HG03095 (cell line): ENCODE measurements at regions not wholly inside any gene's neighbourhood (a gene's known extent, or its start where the extent isn't known, plus 50 kb on each side); places are given as distances from the start of the nearest gene placed in this dataset.

ENCODE experiments used
- ATAC-seq: cut with Tn5 transposase; IDR thresholded peaks from one replicate; pipeline ENCODE4 v1.9.1; 2021; ENCODE audit warnings: moderate library complexity; ENCODE audit not compliant: unreplicated experiment

- no peak for ATAC-seq
These were observed 243.2 kb upstream of the SUCLG2 start for GRCh38 chr3:67897351-67898336.

- no peak for ATAC-seq
These were observed 241.7 kb upstream of the SUCLG2 start for GRCh38 chr3:67896130-67896529.

GRCh38 chr3:67894510-67894909, 240.1 kb upstream of the SUCLG2 start:
- ATAC-seq, result no peak

- ATAC-seq, result no peak
These were observed 229.9 kb upstream of the SUCLG2 start for GRCh38 chr3:67884345-67884744.

- no peak for ATAC-seq
These were observed 229.4 kb upstream of the SUCLG2 start for GRCh38 chr3:67883766-67884165.

GRCh38 chr3:67882981-67883380, 228.6 kb upstream of the SUCLG2 start:
- no peak for ATAC-seq

- ATAC-seq, result no peak
These were observed 221.8 kb upstream of the SUCLG2 start for GRCh38 chr3:67876261-67876660.

- no peak for ATAC-seq
These were observed 221.4 kb upstream of the SUCLG2 start for GRCh38 chr3:67875858-67876257.

GRCh38 chr3:67875338-67875737, 220.9 kb upstream of the SUCLG2 start:
- no peak for ATAC-seq

GRCh38 chr3:67870477-67870876, 216.1 kb upstream of the SUCLG2 start:
- no peak for ATAC-seq

GRCh38 chr3:67866571-67866970, 212.2 kb upstream of the SUCLG2 start:
- ATAC-seq, result no peak

- ATAC-seq, result no peak
These were observed 210.3 kb upstream of the SUCLG2 start for GRCh38 chr3:67864587-67865183.

- no peak for ATAC-seq
These were observed 209.5 kb upstream of the SUCLG2 start for GRCh38 chr3:67863869-67864268.

GRCh38 chr3:67860429-67860828, 206.0 kb upstream of the SUCLG2 start:
- no peak for ATAC-seq

GRCh38 chr3:67858492-67858891, 204.1 kb upstream of the SUCLG2 start:
- no peak for ATAC-seq

- no peak for ATAC-seq
These were observed 202.3 kb upstream of the SUCLG2 start for GRCh38 chr3:67856718-67857117.

- ATAC-seq, result no peak
These were observed 200.3 kb upstream of the SUCLG2 start for GRCh38 chr3:67854663-67855062.

- no peak for ATAC-seq
These were observed 199.1 kb upstream of the SUCLG2 start for GRCh38 chr3:67853520-67853919.

GRCh38 chr3:67848299-67848698, 193.9 kb upstream of the SUCLG2 start:
- ATAC-seq, result no peak

GRCh38 chr3:67846166-67846565, 191.8 kb upstream of the SUCLG2 start:
- no peak for ATAC-seq

GRCh38 chr3:67832817-67833216, 178.4 kb upstream of the SUCLG2 start:
- no peak for ATAC-seq

- ATAC-seq, result no peak
These were observed 176.8 kb upstream of the SUCLG2 start for GRCh38 chr3:67831262-67831661.
